Nephron progenitor cell (in vitro differentiated cells): ENCODE measurements at regions not wholly inside any gene's neighbourhood (a gene's known extent, or its start where the extent isn't known, plus 50 kb on each side); places are given as distances from the start of the nearest gene placed in this dataset.

Experiments
- DNase-seq: peaks from one replicate; pipeline ENCODE4 v3.0.0; 2021
- H3K27ac Mint-ChIP-seq: 2 replicates; pipeline ENCODE4 v1.8.0; 2021; ENCODE audit warnings: mild to moderate bottlenecking, moderate library complexity, mixed read lengths
- H3K27me3 Mint-ChIP-seq: 2 replicates; pipeline ENCODE4 v1.8.0; 2021; ENCODE audit warnings: mild to moderate bottlenecking, low read depth, mixed read lengths; ENCODE audit not compliant: poor library complexity
- H3K36me3 Mint-ChIP-seq: 2 replicates; pipeline ENCODE4 v1.8.0; 2021; ENCODE audit warnings: low read depth, mixed read lengths
- H3K4me1 Mint-ChIP-seq: 2 replicates; pipeline ENCODE4 v1.8.0; 2021; ENCODE audit warnings: mixed read lengths
- H3K4me3 Mint-ChIP-seq: 2 replicates; pipeline ENCODE4 v1.8.0; 2021; ENCODE audit warnings: mild to moderate bottlenecking, moderate library complexity, mixed read lengths
- H3K9me3 Mint-ChIP-seq: 2 replicates; pipeline ENCODE4 v1.8.0; 2021; ENCODE audit warnings: mild to moderate bottlenecking, moderate library complexity, mixed read lengths
- CTCF ChIP-seq: fragments of 200-600 bp; sonication (generic); IDR thresholded peaks from 2 replicates; pipeline ENCODE4 v1.5.0; 2021; ENCODE audit warnings: antibody characterized with exemption

- no peak for DNase-seq
- Mint-ChIP-seq H3K36me3 (no peaks in the 10 kb centered on the region), H3K4me3 (no peak overlapping the region), H3K27me3 (peaks cover 12% of the 10 kb centered on the region), H3K27ac (no peak overlapping the region), H3K4me1 (peaks cover 28% of the 10 kb centered on the region), H3K9me3 (peaks cover 9% of the 10 kb centered on the region)
- TF ChIP-seq CTCF: no peak
Measured at GRCh38 chr1:24996456-24996855, 66.4 kb upstream of the RUNX3 start.

- no peak for DNase-seq
- H3K36me3 Mint-ChIP-seq: no peaks in the 10 kb centered on the region
- H3K27me3 Mint-ChIP-seq: peaks cover 20% of the 10 kb centered on the region
- TF ChIP-seq CTCF: no peak
- no peak overlapping the region for H3K27ac Mint-ChIP-seq
- peaks cover 36% of the 10 kb centered on the region for H3K4me1 Mint-ChIP-seq
- H3K9me3 Mint-ChIP-seq: peaks cover 9% of the 10 kb centered on the region
- no peak overlapping the region for H3K4me3 Mint-ChIP-seq
Measured at GRCh38 chr1:24995661-24996060, 65.6 kb upstream of the RUNX3 start.

DNA sequence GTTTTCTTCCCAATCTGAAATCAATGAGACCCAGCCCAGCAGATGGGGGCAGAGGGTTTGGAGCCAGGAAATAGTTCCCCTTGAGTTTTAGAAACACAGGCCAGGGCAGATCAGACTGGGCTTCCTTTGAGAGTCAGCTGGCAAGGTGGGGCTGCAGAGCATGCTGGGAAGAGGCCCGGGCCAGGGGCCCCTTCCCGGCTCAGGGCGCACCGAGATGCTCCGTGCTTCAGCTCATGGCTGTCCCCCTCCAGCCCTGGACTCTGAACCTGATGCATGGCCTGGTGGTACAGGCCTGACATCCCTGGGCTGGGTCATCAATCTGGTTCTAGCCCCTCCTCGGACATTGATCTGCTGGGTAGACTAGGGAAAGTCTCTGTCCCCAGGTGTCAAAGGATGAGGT is 65.1 kb upstream of the RUNX3 start:
- Mint-ChIP-seq H3K27ac (no peak overlapping the region), H3K4me3 (no peak overlapping the region), H3K4me1 (peaks cover 41% of the 10 kb centered on the region), H3K36me3 (no peaks in the 10 kb centered on the region), H3K27me3 (peaks cover 24% of the 10 kb centered on the region), H3K9me3 (peaks cover 9% of the 10 kb centered on the region)
- DNase-seq: no peak
- no peak for TF ChIP-seq CTCF

- TF ChIP-seq CTCF: no peak
- Mint-ChIP-seq H3K27me3 (peaks cover 30% of the 10 kb centered on the region), H3K36me3 (no peaks in the 10 kb centered on the region), H3K27ac (no peak overlapping the region), H3K9me3 (peaks cover 9% of the 10 kb centered on the region), H3K4me3 (no peak overlapping the region), H3K4me1 (peaks cover 38% of the 10 kb centered on the region)
- DNase-seq: no peak
Measured at GRCh38 chr1:24993871-24994580, 64.0 kb upstream of the RUNX3 start.

DNA sequence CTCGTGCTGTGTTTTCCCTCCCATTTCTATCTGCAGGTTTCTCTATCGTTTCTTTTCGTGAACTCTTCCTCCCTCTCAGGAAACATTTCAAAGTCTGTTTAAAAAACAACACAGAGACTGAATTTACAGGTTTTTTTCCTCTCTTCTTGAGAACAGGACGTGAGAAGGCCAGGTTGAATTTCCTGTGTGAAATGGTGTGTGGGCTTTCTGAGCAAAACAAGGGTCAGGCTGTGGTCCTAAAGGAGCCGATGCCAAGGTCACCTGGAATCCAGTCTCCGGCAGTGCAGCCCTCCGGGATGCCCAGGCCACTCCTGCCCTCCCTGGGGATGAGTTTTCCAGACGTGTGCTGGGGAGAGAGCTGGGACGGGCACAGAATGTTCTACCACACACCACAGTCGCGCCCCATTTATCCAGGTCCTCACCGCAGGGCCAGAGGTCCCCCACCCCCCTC is 62.7 kb upstream of the RUNX3 start:
- Mint-ChIP-seq H3K9me3 (peaks cover 9% of the 10 kb centered on the region), H3K4me1 (peaks cover 45% of the 10 kb centered on the region), H3K36me3 (no peaks in the 10 kb centered on the region), H3K4me3 (no peak overlapping the region), H3K27me3 (peaks cover 34% of the 10 kb centered on the region), H3K27ac (peak overlapping the region; percentile 10)
- no peak for DNase-seq
- TF ChIP-seq CTCF: no peak

DNA sequence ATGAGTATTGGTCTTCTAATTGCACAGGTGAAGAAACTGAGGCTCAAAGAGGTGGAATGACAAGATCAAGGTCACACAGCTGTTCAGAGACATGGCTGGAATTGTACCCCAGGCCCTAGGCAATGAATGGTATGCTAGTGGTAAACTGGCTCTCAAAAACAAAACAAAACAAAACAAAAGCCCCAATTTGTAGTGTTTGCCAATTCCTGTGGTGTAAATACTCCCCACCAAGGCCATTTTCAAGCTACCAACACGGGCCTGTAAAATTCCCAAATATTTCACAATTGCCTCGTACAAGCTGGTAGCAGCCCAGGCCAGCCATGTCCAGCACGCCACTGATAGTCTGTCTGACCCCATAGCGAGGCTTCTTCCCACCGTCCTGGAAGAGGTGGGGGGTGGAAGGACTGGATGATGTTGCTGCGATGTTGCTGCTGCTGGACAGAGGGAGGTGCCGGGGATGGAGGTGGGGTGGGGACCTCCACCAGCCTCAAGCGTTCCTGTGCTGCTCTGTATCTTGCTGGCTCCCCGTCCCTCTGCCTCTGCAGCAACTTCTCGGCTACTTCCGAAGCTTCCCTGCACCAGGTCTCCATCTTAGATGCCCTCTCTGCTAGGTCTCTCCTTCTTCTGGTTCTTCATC is 62.2 kb upstream of the RUNX3 start:
- Mint-ChIP-seq H3K4me1 (peaks cover 45% of the 10 kb centered on the region), H3K27ac (peak overlapping the region; percentile 10), H3K9me3 (peaks cover 9% of the 10 kb centered on the region), H3K27me3 (peaks cover 34% of the 10 kb centered on the region), H3K4me3 (no peak overlapping the region), H3K36me3 (no peaks in the 10 kb centered on the region)
- DNase-seq: no peak
- TF ChIP-seq CTCF: no peak
